ENCODE measurements at regions not wholly inside any gene's neighbourhood (a gene's known extent, or its start where the extent isn't known, plus 50 kb on each side); places are given as distances from the start of the nearest gene placed in this dataset.

DNA sequence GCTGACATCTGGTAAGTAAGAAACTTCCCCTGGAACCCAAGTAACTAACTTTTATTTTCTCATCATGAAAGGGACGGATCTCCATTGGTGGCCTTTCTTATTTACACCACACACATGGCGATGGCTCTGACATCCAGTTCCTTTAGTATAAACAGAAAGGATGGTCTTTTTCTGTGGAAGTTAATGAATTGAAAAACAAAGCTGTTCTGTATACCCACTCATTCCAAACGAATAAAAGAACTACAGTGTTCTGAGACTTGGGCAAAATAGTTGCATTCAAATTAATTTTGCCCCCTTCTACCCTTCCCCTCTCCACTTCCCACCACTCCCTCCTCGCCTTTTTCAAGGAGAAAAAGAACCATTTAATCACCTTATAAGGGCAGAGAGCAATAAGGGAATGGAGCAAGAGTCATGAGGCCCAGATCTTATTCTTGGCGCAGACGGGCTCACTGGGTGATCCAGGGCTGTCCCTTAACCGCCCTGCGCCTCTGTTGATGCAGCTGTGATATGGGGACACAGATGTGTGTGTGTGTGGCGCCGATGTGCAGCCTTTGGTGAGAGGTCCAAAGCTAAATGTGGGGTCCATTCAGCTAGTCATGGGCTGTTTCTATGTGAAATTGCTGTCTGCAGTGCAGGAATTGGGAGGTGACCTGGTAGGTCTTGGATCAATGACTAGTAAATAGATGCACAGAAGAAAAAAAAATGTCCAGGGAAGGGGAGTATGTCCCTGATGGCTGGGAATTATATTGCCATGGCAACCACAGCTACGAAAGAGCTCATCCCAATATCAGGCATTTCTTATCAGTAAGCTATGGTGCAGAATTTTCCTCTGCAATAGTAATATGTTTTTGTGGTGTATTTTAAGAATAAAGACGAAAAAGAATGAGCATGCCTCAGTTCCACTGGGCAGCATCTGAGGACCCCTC is 141.5 kb upstream of the ERCC6L2 start:
- Histone ChIP-seq H3K79me2 (ENCODE audit: low read length) (no peaks in the 10 kb centered on the region), H4K20me1 (ENCODE audit: insufficient read depth, low read length) (no peaks in the 10 kb centered on the region), H2AFZ (ENCODE audit: low read length) (no peak overlapping the region), H3K4me3 (ENCODE audit: low read length) (no peak overlapping the region), H3K9ac (ENCODE audit: low read length) (no peak overlapping the region), H3K9me2 (replicated peaks; ENCODE audit: insufficient read depth, low read length) (no peaks in the 10 kb centered on the region), H3K27ac (ENCODE audit: low read length) (no peak overlapping the region), H3K36me3 (replicated peaks; ENCODE audit: insufficient read depth, low read length) (no peaks in the 10 kb centered on the region), H3F3A (ENCODE audit: insufficient read depth, low read length) (no peaks in the 10 kb centered on the region), H3K9me3 (replicated peaks; ENCODE audit: insufficient read depth, low read length) (no peaks in the 10 kb centered on the region), H3K27me3 (replicated peaks; ENCODE audit: insufficient read depth, low read length) (no peaks in the 10 kb centered on the region), H3K4me2 (ENCODE audit: low read depth, low read length) (no peak overlapping the region), H3K4me1 (ENCODE audit: low read length) (no peaks in the 10 kb centered on the region)
- no peak for DNase-seq
- TF ChIP-seq EZH2phosphoT487 (IDR thresholded peaks at IDR 0.05; ENCODE audit: low read length) (no peak), EZH2 (optimal IDR thresholded peaks at IDR 0.05; ENCODE audit: low read depth, low read length) (no peak), CTCF (IDR thresholded peaks at IDR 0.05; ENCODE audit: low read length) (no peak)

DNA sequence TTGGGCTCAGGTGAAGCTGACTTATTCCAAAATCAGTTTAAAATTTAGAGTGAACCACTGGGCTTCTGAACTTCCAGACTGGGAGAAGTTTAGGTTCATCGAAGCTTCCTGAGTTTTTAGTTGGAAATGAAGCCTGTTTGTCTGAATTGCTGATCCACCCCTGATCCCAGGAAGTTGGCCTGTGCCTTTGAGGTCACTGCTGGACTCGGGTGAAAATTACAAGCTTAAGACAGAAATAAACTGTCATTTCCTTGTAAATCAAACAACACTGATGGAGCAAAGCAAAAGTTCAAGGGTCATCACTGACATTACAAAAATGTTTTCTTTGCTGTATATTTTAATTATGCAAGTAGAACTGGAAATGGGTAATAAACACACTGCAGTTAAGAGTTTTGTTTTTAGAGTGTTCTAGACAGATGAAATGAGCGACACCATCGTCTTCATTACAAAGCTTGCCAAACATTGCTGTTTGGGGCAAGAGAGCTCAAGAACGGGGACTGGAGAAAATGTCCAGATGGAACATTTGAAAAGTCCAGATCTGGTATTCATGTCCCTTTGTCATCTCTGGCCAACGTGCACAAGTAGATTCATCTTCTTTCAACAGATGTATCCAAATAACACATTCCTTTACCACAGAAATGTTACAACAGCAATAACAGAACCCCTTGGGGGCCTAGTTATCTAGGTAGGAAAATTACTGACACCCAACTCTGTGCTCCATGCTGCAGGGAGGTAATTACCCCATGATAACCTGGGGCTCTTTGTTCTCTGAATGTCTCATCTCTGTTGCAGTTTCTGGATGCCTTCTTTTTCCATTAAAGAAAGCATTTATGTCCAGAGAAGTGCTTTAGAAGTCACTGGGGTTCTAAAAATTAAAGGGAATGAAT is 142.4 kb upstream of the ERCC6L2 start:
- H3K36me3 ChIP-seq (replicated peaks; ENCODE audit: insufficient read depth, low read length) = no peaks in the 10 kb centered on the region
- no peaks in the 10 kb centered on the region for H3K9me2 ChIP-seq (replicated peaks; ENCODE audit: insufficient read depth, low read length)
- no peaks in the 10 kb centered on the region for H3K9me3 ChIP-seq (replicated peaks; ENCODE audit: insufficient read depth, low read length)
- H4K20me1 ChIP-seq (ENCODE audit: insufficient read depth, low read length) = no peaks in the 10 kb centered on the region
- H2AFZ ChIP-seq (ENCODE audit: low read length) = no peak overlapping the region
- H3F3A ChIP-seq (ENCODE audit: insufficient read depth, low read length) = no peaks in the 10 kb centered on the region
- no peak overlapping the region for H3K9ac ChIP-seq (ENCODE audit: low read length)
- H3K4me3 ChIP-seq (ENCODE audit: low read length) = no peak overlapping the region
- H3K4me2 ChIP-seq (ENCODE audit: low read depth, low read length) = no peak overlapping the region
- DNase-seq = no peak
- TF ChIP-seq EZH2phosphoT487 (IDR thresholded peaks at IDR 0.05; ENCODE audit: low read length) = no peak
- no peaks in the 10 kb centered on the region for H3K79me2 ChIP-seq (ENCODE audit: low read length)
- H3K27ac ChIP-seq (ENCODE audit: low read length) = no peak overlapping the region
- no peaks in the 10 kb centered on the region for H3K27me3 ChIP-seq (replicated peaks; ENCODE audit: insufficient read depth, low read length)
- no peaks in the 10 kb centered on the region for H3K4me1 ChIP-seq (ENCODE audit: low read length)

- H3K27ac ChIP-seq (ENCODE audit: low read length) = no peak overlapping the region
- H4K20me1 ChIP-seq (ENCODE audit: insufficient read depth, low read length) = no peaks in the 10 kb centered on the region
- no peak for DNase-seq
- no peak overlapping the region for H2AFZ ChIP-seq (ENCODE audit: low read length)
- no peaks in the 10 kb centered on the region for H3K79me2 ChIP-seq (ENCODE audit: low read length)
- H3K36me3 ChIP-seq (replicated peaks; ENCODE audit: insufficient read depth, low read length) = no peaks in the 10 kb centered on the region
- H3K4me1 ChIP-seq (ENCODE audit: low read length) = no peaks in the 10 kb centered on the region
- H3K9me2 ChIP-seq (replicated peaks; ENCODE audit: insufficient read depth, low read length) = no peaks in the 10 kb centered on the region
- no peak overlapping the region for H3K4me3 ChIP-seq (ENCODE audit: low read length)
- TF ChIP-seq CTCF (IDR thresholded peaks at IDR 0.05; ENCODE audit: low read length) (no peak), EZH2 (optimal IDR thresholded peaks at IDR 0.05; ENCODE audit: low read depth, low read length) (no peak), EZH2phosphoT487 (IDR thresholded peaks at IDR 0.05; ENCODE audit: low read length) (no peak)
- H3K9me3 ChIP-seq (replicated peaks; ENCODE audit: insufficient read depth, low read length) = no peaks in the 10 kb centered on the region
- no peaks in the 10 kb centered on the region for H3K27me3 ChIP-seq (replicated peaks; ENCODE audit: insufficient read depth, low read length)
- no peak overlapping the region for H3K9ac ChIP-seq (ENCODE audit: low read length)
- no peaks in the 10 kb centered on the region for H3F3A ChIP-seq (ENCODE audit: insufficient read depth, low read length)
- H3K4me2 ChIP-seq (ENCODE audit: low read depth, low read length) = no peak overlapping the region
Observed at GRCh38 chr9:95731876-95732275, 143.6 kb upstream of the ERCC6L2 start.

Data from MM.1S (cell line).